ENCODE measurements at regions not wholly inside any gene's neighbourhood (a gene's known extent, or its start where the extent isn't known, plus 50 kb on each side); places are given as distances from the start of the nearest gene placed in this dataset.
"Not testable (repeated sequence)": the region's sequence is repeated elsewhere in the genome, so short reads cannot be mapped to it uniquely, and the experiment has no call there.

GRCh38 chr7:81025360-81025759 is 106.5 kb upstream of the SEMA3C start:
- no peak for DNase-seq

DNA sequence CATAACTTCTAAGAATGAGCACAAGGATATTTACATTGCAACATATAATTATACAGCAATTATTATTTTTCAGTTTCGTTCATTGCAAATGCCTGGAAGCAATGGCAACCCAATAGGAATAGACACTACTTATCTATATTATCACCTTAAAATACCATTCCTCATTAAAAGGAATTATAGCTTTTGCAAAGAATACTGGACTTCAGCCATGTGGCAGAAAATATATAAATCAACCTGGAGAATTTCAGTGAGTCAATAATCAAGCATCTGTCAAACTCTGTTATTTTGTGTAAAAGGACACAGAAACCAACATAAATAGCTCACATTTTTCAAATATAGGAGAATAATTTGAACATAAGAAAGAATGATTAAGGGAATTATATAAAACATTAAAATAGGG is 96.1 kb upstream of the SEMA3C start:
- no peak for DNase-seq

DNA sequence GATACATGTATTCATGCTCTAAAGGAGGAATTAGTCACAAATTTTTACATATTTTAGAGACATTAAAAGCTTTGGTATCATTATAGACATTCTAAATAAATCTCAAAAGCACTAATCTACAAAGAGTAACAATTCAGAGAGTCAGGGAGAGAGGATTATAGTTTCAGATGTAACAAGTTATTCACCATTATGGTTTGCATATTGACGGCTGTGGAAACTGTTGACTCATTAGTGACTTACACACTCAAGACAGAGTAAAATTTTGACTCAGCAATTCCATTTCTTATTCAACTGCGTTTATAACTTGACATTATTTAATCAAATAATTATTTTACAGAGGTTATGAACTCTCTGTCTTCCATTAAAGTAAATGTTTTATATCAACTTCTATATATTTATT is 95.4 kb upstream of the SEMA3C start:
- DNase-seq = no peak

DNA sequence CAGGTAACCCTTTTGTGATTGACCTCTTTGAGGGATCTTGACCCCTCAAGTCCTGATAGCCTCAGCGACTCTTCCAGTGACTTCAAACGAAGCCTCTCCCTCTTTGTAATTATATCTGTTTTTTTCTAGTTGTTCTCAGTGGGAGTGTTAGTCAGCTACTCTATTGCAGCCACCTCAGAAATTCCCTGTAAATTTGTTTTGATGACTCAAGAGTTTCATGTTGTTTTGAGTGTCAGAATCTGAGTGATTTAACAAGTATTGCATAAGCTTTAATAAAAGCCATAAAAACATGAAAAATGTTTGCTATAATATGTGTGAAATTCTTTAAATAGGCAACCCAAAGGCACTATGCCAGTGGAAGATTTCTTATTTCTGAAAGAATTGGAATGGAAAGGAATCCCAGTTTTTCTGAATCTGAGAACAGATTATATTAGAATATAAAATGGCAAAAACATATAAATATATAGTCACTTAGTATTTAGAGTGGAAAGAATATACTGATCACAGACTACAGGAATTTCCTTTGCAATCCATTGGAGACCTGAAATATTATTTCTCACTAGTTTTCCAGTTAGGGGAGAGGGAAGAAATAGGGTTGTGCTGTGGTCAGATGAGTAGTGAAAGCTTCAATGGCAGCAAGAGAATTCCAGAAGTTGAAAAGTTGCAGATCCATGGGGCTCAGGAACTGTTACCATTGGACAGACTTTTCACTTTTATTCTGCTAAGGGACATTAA is 94.4 kb upstream of the SEMA3C start:
- no peak for DNase-seq

DNA sequence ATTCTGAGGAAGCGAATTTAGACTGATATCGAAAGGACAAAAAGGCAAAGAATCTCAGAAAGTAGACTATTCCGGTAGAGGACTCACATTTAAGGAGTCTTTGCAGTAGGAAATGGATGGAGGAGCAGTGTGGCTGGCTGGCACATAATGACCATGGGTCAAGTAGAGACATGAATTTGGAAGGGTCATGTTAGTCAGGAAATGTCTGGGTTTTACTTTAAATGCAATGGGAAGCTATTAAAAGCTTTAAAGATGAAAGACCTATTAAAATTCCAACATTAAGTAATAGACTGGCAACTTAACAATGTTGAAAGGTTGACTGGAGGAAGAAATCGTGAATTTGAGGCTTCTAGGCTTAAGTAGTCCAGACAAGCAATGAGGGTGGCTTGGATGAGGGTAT is 90.0 kb upstream of the SEMA3C start:
- no peak for DNase-seq

DNA sequence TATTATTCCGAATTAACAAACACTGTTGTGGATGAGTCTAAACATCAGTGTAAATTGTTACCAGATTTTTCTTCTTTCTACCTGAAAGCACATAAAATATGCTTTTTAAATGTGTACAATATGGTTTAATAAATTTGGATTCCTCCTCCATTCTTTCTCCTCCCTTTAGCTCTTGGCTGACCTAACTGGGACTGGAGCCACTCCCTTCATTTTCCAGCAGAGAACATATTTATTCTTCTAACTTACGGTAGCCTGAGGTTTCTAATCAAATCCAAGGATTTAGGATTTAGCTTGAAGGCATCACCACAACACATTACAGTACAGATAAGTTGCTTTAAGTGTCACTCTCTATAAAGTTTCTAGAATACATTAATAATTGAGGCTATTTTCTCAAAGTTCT is 88.2 kb upstream of the SEMA3C start:
- no peak for DNase-seq

DNA sequence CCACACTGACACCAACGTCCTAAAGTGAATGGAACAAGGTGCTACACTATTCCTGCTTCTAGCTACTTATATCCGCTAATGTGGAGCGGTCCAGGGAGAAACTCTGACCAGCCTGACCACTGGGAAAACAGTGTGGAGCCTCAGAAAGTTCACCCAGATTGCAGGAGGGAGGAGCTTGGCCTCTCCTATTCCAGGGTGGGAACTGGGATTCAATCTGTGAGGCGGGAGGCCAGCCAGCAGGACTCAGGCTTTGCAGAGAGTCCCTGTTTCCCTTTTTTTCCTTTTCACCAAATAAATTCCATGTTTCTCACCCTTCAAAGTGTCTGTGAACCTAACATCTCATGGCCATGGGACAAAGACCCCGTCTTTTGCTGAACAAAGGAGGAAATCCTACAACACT is 86.4 kb upstream of the SEMA3C start:
- no peak for DNase-seq

DNA sequence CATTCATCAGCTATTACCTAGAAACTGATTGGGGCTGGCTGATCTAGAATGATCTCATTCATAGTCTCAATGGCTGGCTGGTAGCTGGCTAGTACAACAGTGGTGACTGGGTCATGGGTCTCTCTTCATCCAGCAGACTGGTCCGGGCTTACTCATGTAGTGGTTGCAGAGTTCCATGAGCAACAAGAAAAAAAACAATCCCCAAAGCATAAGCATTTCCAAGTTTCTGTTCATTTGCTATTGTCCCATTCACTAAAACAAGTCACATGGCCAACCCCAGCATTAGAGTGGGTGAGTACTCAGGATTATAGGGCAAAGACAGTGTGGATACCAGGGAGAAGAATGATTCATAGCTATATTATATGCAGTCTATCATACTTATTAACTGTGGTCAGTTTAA is 85.2 kb upstream of the SEMA3C start:
- no peak for DNase-seq

DNA sequence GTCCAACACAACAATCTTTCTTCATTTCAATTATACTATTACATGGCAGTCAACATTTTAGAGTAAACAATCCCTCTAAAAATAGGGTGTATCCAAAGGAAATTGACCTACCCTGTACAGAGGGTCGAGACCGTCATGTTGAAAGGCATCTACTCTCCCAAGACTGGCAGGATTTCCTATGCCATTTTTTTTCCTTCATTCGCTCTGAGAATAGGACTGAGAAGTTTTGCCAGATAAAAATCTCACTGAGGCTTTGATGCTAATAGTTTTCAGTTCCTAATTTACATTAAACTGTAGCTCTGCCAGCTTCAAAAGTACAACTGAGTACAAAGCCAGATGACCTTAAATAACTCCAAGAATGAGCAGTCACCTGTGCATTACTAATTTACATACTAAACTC is 84.5 kb upstream of the SEMA3C start:
- no peak for DNase-seq

- DNase-seq = no peak
Measured at GRCh38 chr7:81002421-81002820, 83.6 kb upstream of the SEMA3C start.

- no peak for DNase-seq
Measured at GRCh38 chr7:80999771-81000170, 80.9 kb upstream of the SEMA3C start.

DNA sequence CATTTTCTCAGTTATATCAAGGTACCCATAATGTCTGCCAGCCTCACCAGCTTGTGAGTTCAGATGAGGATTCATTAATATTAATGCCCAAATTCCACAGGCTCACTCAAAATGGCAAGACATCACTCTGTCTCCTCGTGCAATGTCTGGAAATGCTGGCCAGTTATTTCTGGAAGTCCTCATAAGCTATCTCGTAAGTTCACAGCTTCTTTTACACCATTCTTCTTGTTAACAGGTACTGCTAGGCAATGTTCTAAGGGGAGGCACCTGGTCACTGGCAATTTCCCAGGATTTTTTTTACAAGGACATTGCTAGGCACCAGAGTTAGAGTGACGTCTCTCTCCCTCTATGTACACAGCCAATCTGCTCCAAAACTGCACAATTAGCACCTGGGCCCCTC is 80.2 kb upstream of the SEMA3C start:
- DNase-seq = no peak

DNA sequence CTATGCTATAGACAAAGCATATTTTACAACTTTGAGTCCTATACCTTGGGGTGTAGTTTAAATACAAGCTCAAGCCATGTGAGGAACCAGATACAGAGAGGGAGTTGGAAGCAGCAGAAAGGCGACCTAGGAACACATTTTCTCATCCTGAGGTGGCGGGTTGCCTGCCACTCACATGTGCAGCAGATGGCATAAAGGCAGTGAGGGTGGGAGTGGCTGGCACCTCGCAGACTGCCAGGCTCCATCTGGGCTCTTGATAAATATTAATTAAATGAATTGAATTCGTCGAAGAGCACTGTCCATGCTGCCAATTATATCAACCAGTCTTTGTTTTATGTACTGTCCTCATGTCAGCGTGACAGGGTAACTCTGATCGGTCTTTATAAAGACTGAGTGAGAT is 79.0 kb upstream of the SEMA3C start:
- DNase-seq = no peak

GRCh38 chr7:80996236-80996635 is 77.4 kb upstream of the SEMA3C start:
- DNase-seq = not testable (repeated sequence)

- DNase-seq = no peak
Measured at GRCh38 chr7:80991654-80992053, 72.8 kb upstream of the SEMA3C start.

DNA sequence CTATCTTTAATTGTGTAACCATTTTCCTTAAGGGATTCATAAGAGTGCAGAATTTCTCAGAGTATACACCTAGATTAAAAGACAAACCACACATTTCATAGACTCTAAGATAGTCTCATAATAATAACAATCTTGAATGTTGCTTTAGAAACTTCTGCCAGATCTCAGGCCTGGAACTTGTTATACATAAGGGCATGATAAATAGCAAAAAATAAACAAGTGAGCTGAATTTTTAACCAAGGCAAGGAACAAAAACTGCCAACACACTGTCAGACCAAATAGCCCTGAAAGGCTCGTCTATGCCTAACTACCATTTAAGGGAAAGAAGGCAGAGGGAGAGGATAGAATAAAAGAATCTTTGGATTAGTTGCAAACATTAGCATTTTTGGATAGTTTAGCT is 65.8 kb upstream of the SEMA3C start:
- no peak for DNase-seq

DNA sequence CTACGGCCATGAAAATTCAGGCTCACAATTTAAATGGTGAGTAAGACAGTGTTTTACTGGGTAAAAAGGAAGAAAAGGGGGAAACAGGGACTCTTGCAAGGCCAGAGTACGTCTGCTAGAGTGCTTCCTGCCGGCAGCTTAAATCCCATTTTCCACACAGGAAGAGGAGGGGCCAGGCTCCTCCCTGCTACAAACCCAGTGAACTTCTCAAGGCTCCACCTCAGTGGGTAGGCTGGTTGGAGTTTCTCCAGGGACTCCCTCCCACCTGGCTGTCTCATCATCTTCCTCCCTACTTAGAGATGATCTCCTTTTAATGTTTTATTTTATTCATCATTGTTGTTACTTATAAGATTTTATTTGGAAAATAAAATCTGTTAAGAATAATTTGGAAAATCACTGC is 62.6 kb upstream of the SEMA3C start:
- no peak for DNase-seq

- no peak for DNase-seq
Measured at GRCh38 chr7:80977751-80978150, 58.9 kb upstream of the SEMA3C start.

GRCh38 chr7:80974396-80975358 is 55.8 kb upstream of the SEMA3C start:
- no peak for DNase-seq

- no peak for DNase-seq
Measured at GRCh38 chr7:80971225-80971624, 52.4 kb upstream of the SEMA3C start.
